ENCODE measurements at regions not wholly inside any gene's neighbourhood (a gene's known extent, or its start where the extent isn't known, plus 50 kb on each side); places are given as distances from the start of the nearest gene placed in this dataset.

GRCh38 chr18:22630980-22631379 lies 213.3 kb upstream of the CTAGE1 start:
- no peak for TF ChIP-seq CTCF (IDR thresholded peaks at IDR 0.05)
- TF ChIP-seq POLR2AphosphoS5 (IDR thresholded peaks at IDR 0.05) = no peak

Measured in prostate gland (tissue), 2 donors.